DND-41 (cell line): ENCODE measurements at regions not wholly inside any gene's neighbourhood (a gene's known extent, or its start where the extent isn't known, plus 50 kb on each side); places are given as distances from the start of the nearest gene placed in this dataset.

Experiments used
- ATAC-seq: fragments of 200-7000 bp; cut with Tn5 transposase; 3 replicates; pipeline ENCODE4 v1.9.1; 2021; ENCODE audit warnings: low read depth; ENCODE audit not compliant: insufficient read depth
- DNase-seq: peaks from one replicate; pipeline ENCODE4 v3.0.0-alpha.2; 2020
- H2AFZ ChIP-seq: 2 replicates; pipeline ENCODE4 v1.6.0; 2012; ENCODE audit warnings: low read depth, low read length
- H3K27ac ChIP-seq: 2 replicates; pipeline ENCODE4 v1.5.1; 2012; ENCODE audit warnings: low read length, inconsistent platforms
- H3K27me3 ChIP-seq: fragments of 200-600 bp; sonication (generic); 2 replicates; pipeline ENCODE4 v1.6.0; 2012; ENCODE audit warnings: low read length, mild to moderate bottlenecking, inconsistent platforms; ENCODE audit not compliant: insufficient read depth, poor library complexity
- H3K36me3 ChIP-seq: 2 replicates; pipeline ENCODE4 v1.5.1; 2012; ENCODE audit warnings: low read length, inconsistent platforms; ENCODE audit not compliant: insufficient read depth
- H3K4me1 ChIP-seq: 2 replicates; pipeline ENCODE4 v1.5.1; 2012; ENCODE audit warnings: mild to moderate bottlenecking, low read length; ENCODE audit not compliant: insufficient read depth
- H3K4me2 ChIP-seq: 2 replicates; pipeline ENCODE4 v1.6.0; 2012; ENCODE audit warnings: mild to moderate bottlenecking, moderate library complexity, low read length, inconsistent platforms; ENCODE audit not compliant: insufficient read depth
- H3K4me3 ChIP-seq, 2 experiments: fragments of 200-600 bp in 1 of 2; shearing (Covaris generic) in 1 of 2; 2 replicates each; pipeline ENCODE4 v1.5.1; 2012 to 2016; ENCODE audit warnings: inconsistent platforms in 2 of 2, low read length in 2 of 2, mild to moderate bottlenecking in 2 of 2, low read depth in 1 of 2, moderate library complexity in 1 of 2
- H3K79me2 ChIP-seq: 2 replicates; pipeline ENCODE4 v1.6.0; 2012; ENCODE audit warnings: low read length, inconsistent platforms; ENCODE audit not compliant: insufficient read depth
- H3K9ac ChIP-seq: 2 replicates; pipeline ENCODE4 v1.6.0; 2012; ENCODE audit warnings: low read depth, mild to moderate bottlenecking, inconsistent platforms, low read length, moderate library complexity
- H3K9me3 ChIP-seq: 2 replicates; pipeline ENCODE4 v1.5.1; 2012; ENCODE audit warnings: low read length, moderate library complexity, mild to moderate bottlenecking, inconsistent platforms; ENCODE audit not compliant: insufficient read depth, severe bottlenecking
- H4K20me1 ChIP-seq: 2 replicates; pipeline ENCODE4 v1.6.0; 2012; ENCODE audit warnings: low read length; ENCODE audit not compliant: insufficient read depth
- CTCF ChIP-seq: IDR thresholded peaks from 2 replicates; pipeline ENCODE4 v1.5.1; 2012; ENCODE audit warnings: borderline replicate concordance, low read length, moderate library complexity, mild to moderate bottlenecking; ENCODE audit not compliant: poor library complexity, severe bottlenecking; ENCODE audit errors: extremely low read depth
- EZH2 ChIP-seq: IDR thresholded peaks from 3 replicates; pipeline ENCODE4 v1.6.1; 2012; ENCODE audit warnings: borderline replicate concordance, low read depth, mild to moderate bottlenecking, moderate library complexity, low read length, inconsistent platforms; ENCODE audit not compliant: severe bottlenecking

- H3K9ac ChIP-seq = no peak overlapping the region
- no peak overlapping the region for H3K4me2 ChIP-seq
- no peak overlapping the region for H3K27ac ChIP-seq
- no peaks in the 10 kb centered on the region for H3K36me3 ChIP-seq
- H3K4me3 ChIP-seq = no peak overlapping the region
- ATAC-seq (no peak), DNase-seq (no peak)
- H3K9me3 ChIP-seq = no peaks in the 10 kb centered on the region
- H2AFZ ChIP-seq = no peak overlapping the region
- H4K20me1 ChIP-seq = no peaks in the 10 kb centered on the region
- no peaks in the 10 kb centered on the region for H3K27me3 ChIP-seq
- TF ChIP-seq EZH2 = no peak
- no peaks in the 10 kb centered on the region for H3K4me1 ChIP-seq
- no peaks in the 10 kb centered on the region for H3K79me2 ChIP-seq
Measured at GRCh38 chr2:204012072-204012653, 75.6 kb downstream of the ICOS start.

- H3K9ac ChIP-seq = no peak overlapping the region
- no peaks in the 10 kb centered on the region for H3K79me2 ChIP-seq
- H3K27ac ChIP-seq = no peak overlapping the region
- no peaks in the 10 kb centered on the region for H4K20me1 ChIP-seq
- H3K4me2 ChIP-seq = no peak overlapping the region
- H3K27me3 ChIP-seq = no peaks in the 10 kb centered on the region
- no peak overlapping the region for H2AFZ ChIP-seq
- H3K36me3 ChIP-seq = no peaks in the 10 kb centered on the region
- TF ChIP-seq CTCF (no peak), EZH2 (no peak)
- H3K4me1 ChIP-seq = no peaks in the 10 kb centered on the region
- no peak for DNase-seq
- H3K9me3 ChIP-seq = no peaks in the 10 kb centered on the region
- H3K4me3 ChIP-seq = no peak overlapping the region
- ATAC-seq = no peak
Measured at GRCh38 chr2:204015118-204015843, 78.7 kb downstream of the ICOS start.

- TF ChIP-seq EZH2 = no peak
- no peak for TF ChIP-seq CTCF
- ATAC-seq = no peak
- H4K20me1 ChIP-seq = no peaks in the 10 kb centered on the region
- no peak for DNase-seq
- no peaks in the 10 kb centered on the region for H3K27me3 ChIP-seq
- no peak overlapping the region for H3K9ac ChIP-seq
- H3K36me3 ChIP-seq = no peaks in the 10 kb centered on the region
- no peaks in the 10 kb centered on the region for H3K79me2 ChIP-seq
- H3K4me3 ChIP-seq = no peak overlapping the region
- H3K27ac ChIP-seq = no peak overlapping the region
- no peak overlapping the region for H2AFZ ChIP-seq
- H3K4me1 ChIP-seq = no peaks in the 10 kb centered on the region
- no peaks in the 10 kb centered on the region for H3K9me3 ChIP-seq
- H3K4me2 ChIP-seq = no peak overlapping the region
Measured at GRCh38 chr2:204018717-204019116, 82.2 kb downstream of the ICOS start.
